Vagina (tissue), 2 donors: ENCODE measurements at regions not wholly inside any gene's neighbourhood (a gene's known extent, or its start where the extent isn't known, plus 50 kb on each side); places are given as distances from the start of the nearest gene placed in this dataset.

ENCODE experiments used
- POLR2A ChIP-seq, 2 donors: fragments of 450-650 bp; IDR thresholded peaks; one replicate each; pipeline ENCODE4 v1.6.1; 2017; ENCODE audit warnings: antibody characterized with exemption in 2 of 2, mild to moderate bottlenecking in 2 of 2, moderate library complexity in 2 of 2
- TF ChIP-seq, protein P1 (sequence below), 3 experiments: fragments of 450-650 bp in 2 of 3; fragments of 200-600 bp in 1 of 3; sonication (generic) in 1 of 3; IDR thresholded peaks; one replicate each; pipeline ENCODE4 v1.5.1; 2017 to 2019; ENCODE audit warnings: antibody characterized with exemption in 3 of 3, mild to moderate bottlenecking in 2 of 3, moderate library complexity in 2 of 3

DNA sequence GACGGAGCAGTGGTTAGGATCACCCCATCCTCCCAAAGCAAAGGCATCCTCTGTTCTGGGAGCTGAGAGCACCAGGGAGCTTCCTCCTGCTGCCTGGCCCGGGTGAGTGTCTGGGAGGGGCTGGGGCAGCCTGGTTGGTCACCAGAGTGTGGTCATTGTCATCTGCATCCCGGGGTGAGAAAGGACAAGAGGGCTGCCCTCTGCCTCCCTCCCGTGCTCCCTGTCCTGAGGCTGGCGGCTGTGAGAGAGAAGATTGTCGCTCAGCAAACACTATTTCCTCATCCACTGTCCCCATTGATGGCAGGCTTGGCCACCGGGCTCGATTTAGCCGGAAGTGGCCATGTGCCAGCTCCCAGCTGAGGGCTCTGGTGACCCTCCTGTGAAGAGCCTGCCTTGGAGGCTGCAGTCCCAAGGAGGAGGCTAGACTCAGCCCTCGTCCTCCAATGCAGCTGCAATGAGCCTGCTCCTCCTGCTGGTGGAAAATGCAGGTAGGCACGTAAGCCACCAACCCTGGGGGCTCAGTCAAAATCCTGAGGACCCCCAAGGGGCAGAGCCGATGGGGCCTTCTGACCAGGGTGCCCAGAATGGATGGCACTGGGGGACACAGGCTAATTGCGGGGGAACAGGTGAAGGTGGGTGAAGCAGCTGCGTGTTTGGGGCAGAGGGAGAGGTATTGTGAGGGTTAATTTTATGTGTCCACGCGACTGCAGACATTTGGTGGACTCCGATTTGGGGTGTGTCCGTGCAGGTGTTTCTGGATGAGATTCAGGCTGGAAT, 155.7 kb downstream of the KIF26A start:
- TF ChIP-seq, protein P1, sequence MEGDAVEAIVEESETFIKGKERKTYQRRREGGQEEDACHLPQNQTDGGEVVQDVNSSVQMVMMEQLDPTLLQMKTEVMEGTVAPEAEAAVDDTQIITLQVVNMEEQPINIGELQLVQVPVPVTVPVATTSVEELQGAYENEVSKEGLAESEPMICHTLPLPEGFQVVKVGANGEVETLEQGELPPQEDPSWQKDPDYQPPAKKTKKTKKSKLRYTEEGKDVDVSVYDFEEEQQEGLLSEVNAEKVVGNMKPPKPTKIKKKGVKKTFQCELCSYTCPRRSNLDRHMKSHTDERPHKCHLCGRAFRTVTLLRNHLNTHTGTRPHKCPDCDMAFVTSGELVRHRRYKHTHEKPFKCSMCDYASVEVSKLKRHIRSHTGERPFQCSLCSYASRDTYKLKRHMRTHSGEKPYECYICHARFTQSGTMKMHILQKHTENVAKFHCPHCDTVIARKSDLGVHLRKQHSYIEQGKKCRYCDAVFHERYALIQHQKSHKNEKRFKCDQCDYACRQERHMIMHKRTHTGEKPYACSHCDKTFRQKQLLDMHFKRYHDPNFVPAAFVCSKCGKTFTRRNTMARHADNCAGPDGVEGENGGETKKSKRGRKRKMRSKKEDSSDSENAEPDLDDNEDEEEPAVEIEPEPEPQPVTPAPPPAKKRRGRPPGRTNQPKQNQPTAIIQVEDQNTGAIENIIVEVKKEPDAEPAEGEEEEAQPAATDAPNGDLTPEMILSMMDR (IDR thresholded peaks at IDR 0.05), result no peak
- no peak for TF ChIP-seq POLR2A (IDR thresholded peaks at IDR 0.05)
